H1 (cell line): ENCODE measurements at regions not wholly inside any gene's neighbourhood (a gene's known extent, or its start where the extent isn't known, plus 50 kb on each side); places are given as distances from the start of the nearest gene placed in this dataset.

Experiments
- CTCF ChIA-PET: fragments of 300-600 bp; sonication (Branson Sonifier 250); formaldehyde crosslinking; loops from one replicate; lab custom pipeline; 2021; ENCODE audit not compliant: partially characterized antibody; lab: Charles Lee
- POLR2A ChIA-PET: fragments of 300-600 bp; sonication (Branson Sonifier 250); formaldehyde crosslinking; loops from one replicate; lab custom pipeline; 2021; ENCODE audit warnings: inconsistent platforms; ENCODE audit not compliant: partially characterized antibody; lab: Charles Lee
- DNase-seq, 2 experiments: peaks; one replicate each; pipeline versions ENCODE4 v3.0.0 to v3.0.0-alpha.2; 2010 to 2022; ENCODE audit warnings: low spot score in 2 of 2, low read depth in 1 of 2, mixed read lengths in 1 of 2
- FAIRE-seq: peaks from 2 replicates; lab custom pipeline; 2011; peaks lifted over from hg19 to GRCh38; lab: Jason Lieb, UNC
- H2AFZ ChIP-seq: 2 replicates; pipeline ENCODE4 v1.8.1; 2012; ENCODE audit warnings: low read length, inconsistent platforms
- H2AK5ac ChIP-seq: 2 replicates; pipeline ENCODE4 v1.6.1; 2013; ENCODE audit warnings: low read depth, low read length
- H2BK120ac ChIP-seq: replicated peaks from 2 replicates; pipeline ENCODE3; 2013; ENCODE audit warnings: low read depth, low read length, inconsistent platforms
- H2BK12ac ChIP-seq: 2 replicates; pipeline ENCODE4 v1.6.1; 2013; ENCODE audit warnings: low read depth, low read length
- H2BK15ac ChIP-seq: 2 replicates; pipeline ENCODE4 v1.6.1; 2013; ENCODE audit warnings: low read length
- H2BK20ac ChIP-seq: 2 replicates; pipeline ENCODE4 v1.6.1; 2013; ENCODE audit warnings: low read length
- H2BK5ac ChIP-seq: 2 replicates; pipeline ENCODE4 v1.6.1; 2013; ENCODE audit warnings: low read depth, low read length
- H3K14ac ChIP-seq: 2 replicates; pipeline ENCODE4 v1.6.1; 2013; ENCODE audit warnings: inconsistent platforms; ENCODE audit not compliant: insufficient read length
- H3K18ac ChIP-seq: 2 replicates; pipeline ENCODE4 v1.6.1; 2013; ENCODE audit warnings: low read length; ENCODE audit errors: extremely low read depth
- H3K23ac ChIP-seq: 2 replicates; pipeline ENCODE4 v1.6.1; 2013; ENCODE audit warnings: inconsistent platforms; ENCODE audit not compliant: insufficient read length
- H3K23me2 ChIP-seq: 2 replicates; pipeline ENCODE4 v1.6.1; 2013; ENCODE audit warnings: low read depth, low read length
- H3K27ac ChIP-seq: 2 replicates; pipeline ENCODE4 v1.6.1; 2011; ENCODE audit warnings: low read depth, low read length, inconsistent platforms
- H3K27me3 ChIP-seq, 4 experiments: replicated peaks in 1 of 4; 1 replicate in 1 of 4; 2 replicates in 3 of 4; pipeline versions ENCODE4 v1.6.1 to v1.8.1; 2011 to 2013; ENCODE audit warnings: low read length in 3 of 4, mild to moderate bottlenecking in 3 of 4, inconsistent platforms in 2 of 4, mixed read lengths in 2 of 4, moderate library complexity in 1 of 4; ENCODE audit not compliant: control insufficient read depth in 3 of 4, insufficient read depth in 3 of 4; ENCODE audit errors: extremely low read depth in 1 of 4
- H3K36me3 ChIP-seq, 4 experiments: 2 replicates each; pipeline versions ENCODE4 v1.6.1 to v1.8.1; 2011 to 2013; ENCODE audit warnings: mild to moderate bottlenecking in 4 of 4, low read length in 3 of 4, moderate library complexity in 2 of 4, control low read depth in 1 of 4, inconsistent platforms in 1 of 4; ENCODE audit not compliant: insufficient read depth in 4 of 4, control insufficient read depth in 2 of 4
- H3K4ac ChIP-seq: replicated peaks from 2 replicates; pipeline ENCODE3; 2013; ENCODE audit warnings: low read length, low read depth, mixed read lengths, inconsistent platforms; ENCODE audit not compliant: insufficient read length
- H3K4me1 ChIP-seq, 4 experiments: replicated peaks in 1 of 4; 1 replicate in 1 of 4; 2 replicates in 3 of 4; pipeline versions ENCODE4 v1.6.1 to v1.8.1; 2011 to 2013; ENCODE audit warnings: low read length in 3 of 4, inconsistent platforms in 2 of 4, mixed read lengths in 1 of 4; ENCODE audit not compliant: insufficient read depth in 4 of 4, control insufficient read depth in 3 of 4
- H3K4me2 ChIP-seq, 2 experiments: 2 replicates each; pipeline versions ENCODE4 v1.6.1 to v1.8.1; 2011 to 2013; ENCODE audit warnings: low read depth in 2 of 2, low read length in 2 of 2, control low read depth in 1 of 2, inconsistent platforms in 1 of 2, mild to moderate bottlenecking in 1 of 2; ENCODE audit not compliant: insufficient read depth in 1 of 2
- H3K4me3 ChIP-seq, 4 experiments: fragments of 200-600, 300-600 bp in 1 of 4; sonication (generic), shearing (Covaris generic), sonication (Bioruptor Twin) in 1 of 4; 2 replicates each; pipeline versions ENCODE4 v1.5.1 to v1.8.1; 2011 to 2016; ENCODE audit warnings: low read length in 4 of 4, low read depth in 3 of 4, control low read depth in 2 of 4, inconsistent platforms in 2 of 4, mild to moderate bottlenecking in 2 of 4, mixed read lengths in 1 of 4, moderate library complexity in 1 of 4; ENCODE audit not compliant: insufficient read depth in 2 of 4; ENCODE audit errors: extremely low read depth in 1 of 4
- H3K56ac ChIP-seq: replicated peaks from 2 replicates; pipeline ENCODE3; 2013; ENCODE audit warnings: low read depth, mild to moderate bottlenecking, mixed read lengths, low read length, inconsistent platforms; ENCODE audit not compliant: insufficient read length
- H3K79me1 ChIP-seq: 2 replicates; pipeline ENCODE4 v1.6.1; 2013; ENCODE audit warnings: low read depth, low read length, control low read depth
- H3K79me2 ChIP-seq, 2 experiments: 2 replicates each; pipeline versions ENCODE4 v1.6.1 to v1.8.1; 2012 to 2013; ENCODE audit warnings: low read length in 2 of 2, mild to moderate bottlenecking in 2 of 2, inconsistent platforms in 1 of 2; ENCODE audit not compliant: insufficient read depth in 2 of 2, control insufficient read depth in 1 of 2
- H3K9ac ChIP-seq, 4 experiments: replicated peaks in 1 of 4; 1 replicate in 1 of 4; 2 replicates in 3 of 4; pipeline versions ENCODE4 v1.6.1 to v1.8.1; 2011 to 2013; ENCODE audit warnings: low read depth in 3 of 4, low read length in 3 of 4, control low read depth in 2 of 4, mild to moderate bottlenecking in 2 of 4, moderate library complexity in 2 of 4, inconsistent platforms in 1 of 4; ENCODE audit errors: extremely low read depth in 1 of 4
- H3K9me3 ChIP-seq, 2 experiments: 2 replicates each; pipeline versions ENCODE4 v1.6.1 to v1.8.1; 2012 to 2013; ENCODE audit warnings: mild to moderate bottlenecking in 2 of 2, moderate library complexity in 2 of 2, control low read depth in 1 of 2, inconsistent platforms in 1 of 2, low read depth in 1 of 2, low read length in 1 of 2, mixed read lengths in 1 of 2; ENCODE audit not compliant: insufficient read depth in 2 of 2
- H4K20me1 ChIP-seq, 2 experiments: replicated peaks in 1 of 2; 2 replicates each; pipeline versions ENCODE3 to v1.8.1; 2011 to 2013; ENCODE audit warnings: inconsistent platforms in 2 of 2, low read length in 2 of 2, mild to moderate bottlenecking in 1 of 2; ENCODE audit not compliant: insufficient read depth in 2 of 2, control insufficient read depth in 1 of 2
- H4K5ac ChIP-seq: 2 replicates; pipeline ENCODE4 v1.6.1; 2013; ENCODE audit warnings: low read length, low read depth, mixed read lengths, inconsistent platforms; ENCODE audit not compliant: insufficient read length
- H4K8ac ChIP-seq: 2 replicates; pipeline ENCODE4 v1.8.0; 2013; ENCODE audit warnings: mild to moderate bottlenecking, moderate library complexity, low read length, inconsistent platforms; ENCODE audit not compliant: insufficient read depth; ENCODE audit errors: extremely low read depth
- H4K91ac ChIP-seq: replicated peaks from 2 replicates; pipeline ENCODE3; 2013; ENCODE audit warnings: low read length, mixed read lengths, inconsistent platforms; ENCODE audit not compliant: insufficient read length
- BACH1 ChIP-seq: IDR thresholded peaks from 2 replicates; pipeline ENCODE4 v1.6.1; 2012; ENCODE audit warnings: low read length, improper control_type of control experiment
- CEBPB ChIP-seq: IDR thresholded peaks from 2 replicates; pipeline ENCODE4 v1.6.1; 2012; ENCODE audit warnings: low read depth, low read length
- EZH2 ChIP-seq: fragments of 200-600 bp; sonication (generic); IDR thresholded peaks from 2 replicates; pipeline ENCODE4 v1.7.1; 2012; ENCODE audit warnings: low read depth, mild to moderate bottlenecking, moderate library complexity, low read length, inconsistent platforms; ENCODE audit not compliant: severe bottlenecking
- HDAC2 ChIP-seq, 2 experiments: fragments of 300-600 bp in 1 of 2; sonication (generic) in 1 of 2; IDR thresholded peaks; 2 replicates each; pipeline ENCODE4 v1.6.1; 2011 to 2012; ENCODE audit warnings: low read depth in 2 of 2, low read length in 2 of 2, mild to moderate bottlenecking in 2 of 2, moderate library complexity in 2 of 2, borderline replicate concordance in 1 of 2, inconsistent platforms in 1 of 2
- JUN ChIP-seq: IDR thresholded peaks from 2 replicates; pipeline ENCODE4 v1.6.1; 2011; ENCODE audit warnings: low read depth, mild to moderate bottlenecking, improper control_type of control experiment, low read length
- KDM1A ChIP-seq: fragments of 200-600, 300-600 bp; sonication (generic); IDR thresholded peaks from 2 replicates; pipeline ENCODE4 v1.7.1; 2016; ENCODE audit warnings: mild to moderate bottlenecking, low read length, borderline replicate concordance
- NANOG ChIP-seq: IDR thresholded peaks from 2 replicates; pipeline ENCODE4 v1.6.1; 2011; ENCODE audit warnings: low read length, low read depth, mild to moderate bottlenecking, inconsistent platforms; ENCODE audit not compliant: insufficient read depth, poor library complexity, severe bottlenecking
- PHF8 ChIP-seq: fragments of 200-600 bp; sonication (generic); conservative IDR thresholded peaks from 2 replicates; pipeline ENCODE4 v1.7.1; 2012; ENCODE audit warnings: low read depth, mild to moderate bottlenecking, inconsistent platforms, low read length, moderate library complexity
- SIN3A ChIP-seq, 2 experiments: IDR thresholded peaks in 1 of 2; conservative IDR thresholded peaks in 1 of 2; 2 replicates each; pipeline ENCODE4 v1.6.1; 2011 to 2012; ENCODE audit warnings: low read length in 2 of 2, improper control_type of control experiment in 1 of 2, low read depth in 1 of 2, mild to moderate bottlenecking in 1 of 2
- SIX5 ChIP-seq: IDR thresholded peaks from 2 replicates; pipeline ENCODE4 v1.6.1; 2011; ENCODE audit warnings: mild to moderate bottlenecking, low read depth, low read length
- SRF ChIP-seq: IDR thresholded peaks from 2 replicates; pipeline ENCODE4 v1.6.1; 2011; ENCODE audit warnings: mild to moderate bottlenecking, low read depth, low read length, moderate library complexity
- YY1 ChIP-seq: IDR thresholded peaks from 2 replicates; pipeline ENCODE4 v1.6.1; 2011; ENCODE audit warnings: low read depth, mild to moderate bottlenecking, low read length
- WGBS, 2 experiments: shearing (Covaris generic) in 1 of 2; methylation state at CpG; one replicate each; pipeline versions ENCODE4 v1.1.6 to v1.1.7; 2013 to 2015; ENCODE audit warnings: low lambda C conversion rate in 2 of 2, mixed read lengths in 2 of 2, inconsistent platforms in 1 of 2, low coverage in 1 of 2, missing lambda C conversion rate in 1 of 2; ENCODE audit not compliant: insufficient replicate concordance in 2 of 2, insufficient coverage in 1 of 2, insufficient read length in 1 of 2; ENCODE audit errors: extremely low coverage in 1 of 2, missing lambda C conversion rate in 1 of 2; 5-methylcytosine and 5-hydroxymethylcytosine counted together
- TF ChIP-seq, protein P1 (sequence below): IDR thresholded peaks from 2 replicates; pipeline ENCODE4 v1.6.1; 2012; ENCODE audit warnings: low read length, inconsistent platforms

DNA sequence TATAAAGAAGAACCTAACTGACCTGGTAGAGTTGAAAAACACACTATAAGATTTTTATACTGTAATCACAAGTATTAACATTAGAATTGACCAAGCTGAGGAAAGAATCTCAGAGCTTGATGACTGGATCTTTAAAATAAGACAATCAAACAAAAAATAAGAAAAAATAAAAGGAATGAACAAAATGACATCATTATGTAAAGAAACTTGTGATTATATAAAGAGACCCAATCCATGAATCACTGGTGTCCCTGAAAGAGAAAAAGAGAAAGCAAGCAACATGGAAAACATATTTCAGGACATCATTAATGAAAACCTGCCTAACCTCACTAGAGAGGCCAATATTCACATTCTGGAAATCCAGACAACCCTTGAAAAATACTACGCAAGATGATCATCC is 822.5 kb upstream of the SLITRK5 start:
- Histone ChIP-seq H3K4me2 (no peak overlapping the region), H3K36me3 (no peaks in the 10 kb centered on the region), H2AFZ (no peak overlapping the region), H4K91ac (no peak overlapping the region), H2AK5ac (no peak overlapping the region), H3K14ac (no peak overlapping the region), H2BK12ac (no peak overlapping the region), H3K9ac (no peak overlapping the region), H3K27ac (no peak overlapping the region), H4K8ac (no peak overlapping the region), H2BK5ac (no peak overlapping the region), H3K18ac (no peak overlapping the region), H3K23ac (no peak overlapping the region), H3K4me3 (no peak overlapping the region), H3K4ac (no peak overlapping the region), H3K9me3 (no peaks in the 10 kb centered on the region), H4K20me1 (no peaks in the 10 kb centered on the region), H2BK15ac (no peak overlapping the region), H3K23me2 (no peaks in the 10 kb centered on the region), H2BK120ac (no peak overlapping the region), H4K5ac (no peak overlapping the region), H3K4me1 (no peaks in the 10 kb centered on the region), H3K79me2 (no peaks in the 10 kb centered on the region), H3K79me1 (no peaks in the 10 kb centered on the region), H3K27me3 (no peaks in the 10 kb centered on the region), H2BK20ac (no peak overlapping the region), H3K56ac (no peak overlapping the region)
- ChIA-PET POLR2A (no interaction called here), CTCF (no interaction called here)
- no peak for DNase-seq
- FAIRE-seq, result no peak
- 100% methylated on average over 1 of the region's 1 CpG; no CpG with 5 or more reads in 1 of the 2 experiments for WGBS, 2 experiments
- no peak for TF ChIP-seq SIN3A (conservative IDR thresholded peaks at IDR 0.05 in 1 of 2, IDR thresholded peaks at IDR 0.05 in 1 of 2; ENCODE audit: low read depth in 1 of 2, low read length in 2 of 2)
- no peak for TF ChIP-seq CEBPB
- TF ChIP-seq YY1, result no peak
- no peak for TF ChIP-seq JUN
- TF ChIP-seq KDM1A, result no peak
- TF ChIP-seq, protein P1, sequence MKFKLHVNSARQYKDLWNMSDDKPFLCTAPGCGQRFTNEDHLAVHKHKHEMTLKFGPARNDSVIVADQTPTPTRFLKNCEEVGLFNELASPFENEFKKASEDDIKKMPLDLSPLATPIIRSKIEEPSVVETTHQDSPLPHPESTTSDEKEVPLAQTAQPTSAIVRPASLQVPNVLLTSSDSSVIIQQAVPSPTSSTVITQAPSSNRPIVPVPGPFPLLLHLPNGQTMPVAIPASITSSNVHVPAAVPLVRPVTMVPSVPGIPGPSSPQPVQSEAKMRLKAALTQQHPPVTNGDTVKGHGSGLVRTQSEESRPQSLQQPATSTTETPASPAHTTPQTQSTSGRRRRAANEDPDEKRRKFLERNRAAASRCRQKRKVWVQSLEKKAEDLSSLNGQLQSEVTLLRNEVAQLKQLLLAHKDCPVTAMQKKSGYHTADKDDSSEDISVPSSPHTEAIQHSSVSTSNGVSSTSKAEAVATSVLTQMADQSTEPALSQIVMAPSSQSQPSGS, result no peak
- no peak for TF ChIP-seq NANOG
- no peak for TF ChIP-seq BACH1
- no peak for TF ChIP-seq HDAC2 (IDR thresholded peaks at IDR 0.05; ENCODE audit: borderline replicate concordance in 1 of 2, low read depth in 2 of 2, low read length in 2 of 2)
- TF ChIP-seq SIX5, result no peak
- TF ChIP-seq SRF, result no peak
- TF ChIP-seq EZH2, result no peak
- TF ChIP-seq PHF8, result no peak
